Lower leg skin (tissue), 4 donors: ENCODE measurements at regions not wholly inside any gene's neighbourhood (a gene's known extent, or its start where the extent isn't known, plus 50 kb on each side); places are given as distances from the start of the nearest gene placed in this dataset.
A peak's percentile ranks its signal among the peaks of the same experiment; 100 is the strongest.

Source experiments
- DNase-seq, 2 donors: peaks; one replicate each; pipeline ENCODE4 v3.0.0-alpha.2; 2019; ENCODE audit warnings: low spot score in 2 of 2
- H3K4me3 ChIP-seq: fragments of 200-600 bp; sonication (generic); 2 replicates; pipeline ENCODE4 v1.5.1; 2017; ENCODE audit warnings: mild to moderate bottlenecking, low read depth; ENCODE audit not compliant: poor library complexity, severe bottlenecking
- POLR2A ChIP-seq, 2 donors: fragments of 450-650 bp; IDR thresholded peaks; one replicate each; pipeline ENCODE4 v1.6.1; 2016 to 2017; ENCODE audit warnings: antibody characterized with exemption in 2 of 2, mild to moderate bottlenecking in 1 of 2, moderate library complexity in 1 of 2
- WGBS, 2 donors: methylation state at CpG; one replicate each; pipeline ENCODE4 v1.1.5; 2018; 5-methylcytosine and 5-hydroxymethylcytosine counted together
- intact Hi-C: fragments of 100-400 bp; cut with DNase I; formaldehyde crosslinking; loops from one replicate; pipeline ENCODE4 v1.15.0; 2023; ENCODE audit warnings: low total_unique reads
- TF ChIP-seq, protein P1 (sequence below), 3 donors: fragments of 450-650 bp; IDR thresholded peaks; one replicate each; pipeline ENCODE4 v1.5.1; 2016; ENCODE audit warnings: antibody characterized with exemption in 3 of 3, mild to moderate bottlenecking in 3 of 3, moderate library complexity in 2 of 3

DNA sequence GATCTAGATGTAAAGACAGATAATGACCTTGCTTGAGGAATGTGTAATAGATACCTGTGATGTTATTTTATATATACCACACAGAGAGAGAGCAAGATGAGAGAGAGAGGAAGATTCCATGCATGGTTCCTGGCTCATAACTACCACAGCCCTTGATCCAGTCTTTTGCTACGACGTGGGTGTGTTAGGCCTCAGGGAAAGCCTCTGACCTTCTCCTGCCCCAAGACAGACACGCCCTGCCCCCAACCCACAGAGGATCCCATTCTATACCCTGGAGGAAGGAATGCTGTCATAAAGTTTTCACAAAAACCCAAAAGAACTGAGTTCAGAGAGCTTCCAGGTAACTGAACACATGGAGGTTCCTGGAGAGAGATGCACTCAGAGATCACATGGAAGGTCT lies 193.1 kb downstream of the ZEB2 start:
- H3K4me3 ChIP-seq: no peak overlapping the region
- intact Hi-C loops: no loop called here
- TF ChIP-seq POLR2A (IDR thresholded peaks at IDR 0.05): no peak
- TF ChIP-seq, protein P1, sequence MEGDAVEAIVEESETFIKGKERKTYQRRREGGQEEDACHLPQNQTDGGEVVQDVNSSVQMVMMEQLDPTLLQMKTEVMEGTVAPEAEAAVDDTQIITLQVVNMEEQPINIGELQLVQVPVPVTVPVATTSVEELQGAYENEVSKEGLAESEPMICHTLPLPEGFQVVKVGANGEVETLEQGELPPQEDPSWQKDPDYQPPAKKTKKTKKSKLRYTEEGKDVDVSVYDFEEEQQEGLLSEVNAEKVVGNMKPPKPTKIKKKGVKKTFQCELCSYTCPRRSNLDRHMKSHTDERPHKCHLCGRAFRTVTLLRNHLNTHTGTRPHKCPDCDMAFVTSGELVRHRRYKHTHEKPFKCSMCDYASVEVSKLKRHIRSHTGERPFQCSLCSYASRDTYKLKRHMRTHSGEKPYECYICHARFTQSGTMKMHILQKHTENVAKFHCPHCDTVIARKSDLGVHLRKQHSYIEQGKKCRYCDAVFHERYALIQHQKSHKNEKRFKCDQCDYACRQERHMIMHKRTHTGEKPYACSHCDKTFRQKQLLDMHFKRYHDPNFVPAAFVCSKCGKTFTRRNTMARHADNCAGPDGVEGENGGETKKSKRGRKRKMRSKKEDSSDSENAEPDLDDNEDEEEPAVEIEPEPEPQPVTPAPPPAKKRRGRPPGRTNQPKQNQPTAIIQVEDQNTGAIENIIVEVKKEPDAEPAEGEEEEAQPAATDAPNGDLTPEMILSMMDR (IDR thresholded peaks at IDR 0.05): no peak
- DNase-seq: no peak
- 83% methylated on average over 3 of the region's 3 CpGs for WGBS, 2 donors

- TF ChIP-seq, protein P1 (IDR thresholded peaks at IDR 0.05): no peak
- no peak for DNase-seq
- intact Hi-C loops: no loop called here
- 85 to 87% methylated on average over 3 of the region's 3 CpGs for WGBS, 2 donors
- no peak overlapping the region for H3K4me3 ChIP-seq
Observed at GRCh38 chr2:144325086-144325485, 194.8 kb downstream of the ZEB2 start.

- intact Hi-C loops: no loop called here
- TF ChIP-seq, protein P1 (IDR thresholded peaks at IDR 0.05): no peak
- TF ChIP-seq POLR2A (IDR thresholded peaks at IDR 0.05): no peak
- 73 to 85% methylated on average over 4 of the region's 4 CpGs for WGBS, 2 donors
- no peak for DNase-seq
- H3K4me3 ChIP-seq: no peak overlapping the region
Observed at GRCh38 chr2:144324446-144325045, 195.4 kb downstream of the ZEB2 start.

GRCh38 chr2:144323946-144324345 lies 196.0 kb downstream of the ZEB2 start:
- 69 to 72% methylated on average over 2 of the region's 2 CpGs for WGBS, 2 donors
- TF ChIP-seq POLR2A (IDR thresholded peaks at IDR 0.05): no peak
- TF ChIP-seq, protein P1 (IDR thresholded peaks at IDR 0.05): no peak
- intact Hi-C loops: no loop called here
- no peak overlapping the region for H3K4me3 ChIP-seq
- no peak for DNase-seq

DNA sequence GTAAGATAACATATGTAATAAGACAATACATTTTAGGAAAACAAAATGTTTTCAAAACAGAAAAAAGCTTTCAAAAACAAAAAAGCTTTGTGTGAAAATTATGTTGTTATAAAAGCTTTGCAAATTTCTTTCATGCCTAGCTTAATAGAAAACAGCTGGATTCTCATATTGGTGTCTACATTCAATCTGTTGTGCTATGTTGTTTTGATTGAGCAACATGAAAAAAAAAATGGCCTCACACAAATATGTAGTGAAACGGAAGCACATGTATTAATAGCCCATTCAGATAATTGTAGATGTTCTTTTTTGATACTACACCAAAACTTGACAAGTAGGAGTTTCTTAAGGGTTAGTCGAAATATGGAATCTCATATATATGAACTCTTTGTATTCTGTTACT lies 197.5 kb downstream of the ZEB2 start:
- WGBS, 2 donors: 68 to 71% methylated on average over 2 of the region's 2 CpGs
- DNase-seq: no peak
- TF ChIP-seq POLR2A (IDR thresholded peaks at IDR 0.05): no peak
- TF ChIP-seq, protein P1 (IDR thresholded peaks at IDR 0.05): no peak
- intact Hi-C loops: no loop called here
- no peak overlapping the region for H3K4me3 ChIP-seq

GRCh38 chr2:144320491-144320890 lies 199.4 kb downstream of the ZEB2 start:
- intact Hi-C loops: no loop called here
- no peak overlapping the region for H3K4me3 ChIP-seq
- TF ChIP-seq POLR2A (IDR thresholded peaks at IDR 0.05): no peak
- TF ChIP-seq, protein P1 (IDR thresholded peaks at IDR 0.05): no peak
- 17 to 29% methylated on average over 1 of the region's 1 CpG for WGBS, 2 donors
- peak in 1 of 2 donors; percentile 26 for DNase-seq
